Adrenal gland (tissue), 5 donors: ENCODE measurements at regions not wholly inside any gene's neighbourhood (a gene's known extent, or its start where the extent isn't known, plus 50 kb on each side); places are given as distances from the start of the nearest gene placed in this dataset.

Experiments used
- CTCF ChIP-seq, 6 experiments: fragments of 450-650 bp in 4 of 6; fragments of 200-600 bp in 2 of 6; sonication (generic) in 1 of 6; IDR thresholded peaks; 1 replicate in 5 of 6; 2 replicates in 1 of 6; pipeline versions ENCODE4 v1.5.1 to v1.8.0; 2016 to 2021; ENCODE audit warnings: antibody characterized with exemption in 6 of 6, mild to moderate bottlenecking in 2 of 6, moderate library complexity in 1 of 6
- POLR2A ChIP-seq, 2 donors: fragments of 450-650 bp; IDR thresholded peaks; one replicate each; pipeline ENCODE4 v1.6.1; 2017; ENCODE audit warnings: antibody characterized with exemption in 2 of 2, mild to moderate bottlenecking in 2 of 2, moderate library complexity in 1 of 2
- donor health status: DM: no; HTN: no; CAD: no.

- TF ChIP-seq CTCF (IDR thresholded peaks at IDR 0.05) (no peak), POLR2A (IDR thresholded peaks at IDR 0.05) (no peak)
Measured at GRCh38 chr15:98080791-98081190, 120.3 kb downstream of the ARRDC4 start.
